ENCODE measurements at regions not wholly inside any gene's neighbourhood (a gene's known extent, or its start where the extent isn't known, plus 50 kb on each side); places are given as distances from the start of the nearest gene placed in this dataset.

DNA sequence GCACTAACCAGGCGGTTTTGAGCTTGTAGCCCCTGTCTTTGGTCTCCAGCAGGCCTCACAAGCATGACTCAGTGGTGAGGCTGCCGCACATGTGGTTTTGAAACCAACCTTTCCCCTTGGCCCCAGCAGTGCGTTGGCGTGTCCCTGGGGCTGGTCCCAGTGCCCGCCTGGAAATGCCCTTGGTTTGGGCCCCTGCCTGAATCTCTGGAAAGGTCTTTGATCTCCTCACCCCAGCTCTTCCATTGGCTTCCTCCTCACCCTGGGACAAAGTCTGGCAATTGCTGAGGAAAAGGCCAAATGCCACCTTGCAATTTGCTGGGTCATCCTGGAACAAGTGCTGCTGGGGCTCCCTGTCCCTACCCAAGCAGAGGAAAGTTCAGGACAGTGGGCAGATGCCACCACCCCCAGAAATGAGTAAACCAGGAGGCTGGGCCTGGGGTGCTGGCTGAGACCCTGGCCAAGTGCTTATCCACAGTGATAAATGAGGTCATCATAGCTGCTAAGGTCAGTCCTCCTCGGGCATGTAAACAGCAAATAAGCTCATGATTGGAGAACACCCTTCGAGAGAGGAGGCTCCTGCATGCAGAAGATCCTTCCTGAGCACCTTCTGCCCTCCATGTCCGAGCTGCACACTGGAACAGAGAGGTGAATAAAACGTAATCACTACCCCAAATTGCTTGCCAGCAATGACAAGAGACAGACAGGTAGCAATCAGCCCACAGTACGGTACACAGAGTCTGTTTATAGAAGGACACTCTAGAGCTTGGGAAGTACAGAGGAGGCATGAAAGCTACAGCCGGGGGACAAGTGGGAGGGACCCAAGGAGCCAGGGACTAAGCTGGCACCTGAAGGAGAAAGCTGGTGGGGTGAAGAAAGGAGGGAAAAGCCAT lies 98.9 kb upstream of the CPEB4 start:
- TF ChIP-seq CTCF (IDR thresholded peaks at IDR 0.05; ENCODE audit: insufficient read depth, low read depth, low read length, missing control alignments), result no peak
- peak; percentile 80 for DNase-seq (ENCODE audit: low read depth)
- no peak overlapping the region for H3K4me3 ChIP-seq (ENCODE audit: low read length)

DNA sequence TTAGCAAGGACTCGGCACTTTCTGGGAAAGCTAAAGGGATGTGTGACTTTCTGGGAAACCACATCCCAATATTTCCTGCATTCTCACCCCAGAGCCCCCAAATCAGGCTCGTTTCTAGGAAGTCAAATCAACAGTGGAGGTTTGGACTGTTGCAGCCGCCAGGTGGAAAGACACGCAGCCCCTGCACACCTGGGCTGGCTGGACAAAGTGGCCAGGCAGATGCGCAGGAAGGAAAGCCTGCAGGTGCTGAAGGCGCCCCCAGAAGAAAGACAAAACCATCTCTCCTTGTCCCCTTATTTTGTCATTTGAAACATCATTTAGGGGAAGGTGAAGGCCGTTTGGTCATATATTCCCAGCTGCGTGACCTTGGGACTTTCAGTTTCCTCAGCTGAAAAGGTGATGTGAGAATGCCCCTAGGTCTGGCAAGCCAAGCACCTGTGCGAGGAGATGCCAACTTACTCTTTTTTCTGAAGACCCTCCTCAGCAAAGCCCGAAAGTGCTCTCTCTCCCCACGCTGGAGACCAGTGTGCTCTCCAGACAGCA lies 97.9 kb upstream of the CPEB4 start:
- no peak for TF ChIP-seq CTCF (IDR thresholded peaks at IDR 0.05; ENCODE audit: insufficient read depth, low read depth, low read length, missing control alignments)
- H3K4me3 ChIP-seq (ENCODE audit: low read length), result no peak overlapping the region
- no peak for DNase-seq (ENCODE audit: low read depth)

DNA sequence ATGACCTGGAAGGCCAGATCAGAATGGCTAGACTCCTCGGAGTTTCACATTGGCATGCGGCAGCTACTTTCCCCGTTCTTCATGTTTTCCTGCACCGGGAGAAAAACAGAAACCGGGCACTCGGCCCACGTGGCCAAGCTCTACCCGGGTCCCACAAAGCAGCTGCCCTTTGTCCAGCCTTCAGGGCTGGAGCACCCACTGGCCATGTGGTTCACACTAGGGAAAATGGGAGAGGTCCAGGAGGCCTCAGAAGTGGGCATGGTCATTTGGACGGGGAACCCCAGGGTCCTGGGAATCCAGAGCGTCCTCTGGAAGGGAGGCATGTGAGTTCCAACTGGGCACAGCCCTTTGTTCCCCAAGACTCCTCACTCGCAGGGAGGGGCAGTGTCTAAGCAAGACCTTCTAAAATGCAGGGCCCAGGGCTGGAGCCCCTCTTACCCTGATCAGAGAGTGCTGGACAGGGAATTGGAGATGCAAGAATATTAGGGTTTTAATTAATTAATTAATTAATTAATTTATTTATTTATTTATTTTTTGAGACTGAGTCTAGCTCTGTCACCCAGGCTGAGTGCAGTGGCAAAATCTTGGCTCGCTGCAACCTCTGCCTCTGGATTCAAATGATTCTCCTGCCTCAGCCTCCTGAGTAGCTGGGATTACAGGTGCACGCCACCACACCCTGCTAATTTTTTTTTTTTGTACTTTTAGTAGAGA lies 97.2 kb upstream of the CPEB4 start:
- no peak for TF ChIP-seq CTCF (IDR thresholded peaks at IDR 0.05; ENCODE audit: insufficient read depth, low read depth, low read length, missing control alignments)
- no peak for DNase-seq (ENCODE audit: low read depth)

DNA sequence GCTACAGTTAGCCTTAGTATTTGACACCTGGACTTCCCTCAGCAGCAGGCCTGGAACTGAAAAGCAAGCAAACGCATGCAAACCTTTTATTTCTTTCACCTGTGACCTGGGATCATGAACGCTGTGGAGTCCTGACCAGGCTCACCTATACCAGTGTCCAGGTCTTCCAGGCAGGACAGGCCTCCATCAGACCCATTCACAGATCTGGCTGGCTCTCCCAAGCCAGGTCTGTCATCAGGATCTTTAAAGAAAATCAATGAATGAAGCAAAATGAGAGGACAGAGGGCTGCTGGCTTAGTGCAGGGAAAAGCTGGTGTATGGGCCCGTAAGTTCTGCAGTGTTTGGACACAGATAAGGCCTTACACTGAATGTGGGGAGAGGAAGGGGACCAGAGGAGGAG lies 96.3 kb upstream of the CPEB4 start:
- no peak for TF ChIP-seq CTCF (IDR thresholded peaks at IDR 0.05; ENCODE audit: insufficient read depth, low read depth, low read length, missing control alignments)
- DNase-seq (ENCODE audit: low read depth), result no peak
- no peak overlapping the region for H3K4me3 ChIP-seq (ENCODE audit: low read length)

More for the DNA sequence above, 97.2 kb upstream of the CPEB4 start:
- no peak overlapping the region for H3K4me3 ChIP-seq (ENCODE audit: low read length)

- DNase-seq (ENCODE audit: low read depth), result peak; percentile 23
- no peak for TF ChIP-seq CTCF (IDR thresholded peaks at IDR 0.05; ENCODE audit: insufficient read depth, low read depth, low read length, missing control alignments)
Measured at GRCh38 chr5:173792781-173793547, 95.2 kb upstream of the CPEB4 start.

DNA sequence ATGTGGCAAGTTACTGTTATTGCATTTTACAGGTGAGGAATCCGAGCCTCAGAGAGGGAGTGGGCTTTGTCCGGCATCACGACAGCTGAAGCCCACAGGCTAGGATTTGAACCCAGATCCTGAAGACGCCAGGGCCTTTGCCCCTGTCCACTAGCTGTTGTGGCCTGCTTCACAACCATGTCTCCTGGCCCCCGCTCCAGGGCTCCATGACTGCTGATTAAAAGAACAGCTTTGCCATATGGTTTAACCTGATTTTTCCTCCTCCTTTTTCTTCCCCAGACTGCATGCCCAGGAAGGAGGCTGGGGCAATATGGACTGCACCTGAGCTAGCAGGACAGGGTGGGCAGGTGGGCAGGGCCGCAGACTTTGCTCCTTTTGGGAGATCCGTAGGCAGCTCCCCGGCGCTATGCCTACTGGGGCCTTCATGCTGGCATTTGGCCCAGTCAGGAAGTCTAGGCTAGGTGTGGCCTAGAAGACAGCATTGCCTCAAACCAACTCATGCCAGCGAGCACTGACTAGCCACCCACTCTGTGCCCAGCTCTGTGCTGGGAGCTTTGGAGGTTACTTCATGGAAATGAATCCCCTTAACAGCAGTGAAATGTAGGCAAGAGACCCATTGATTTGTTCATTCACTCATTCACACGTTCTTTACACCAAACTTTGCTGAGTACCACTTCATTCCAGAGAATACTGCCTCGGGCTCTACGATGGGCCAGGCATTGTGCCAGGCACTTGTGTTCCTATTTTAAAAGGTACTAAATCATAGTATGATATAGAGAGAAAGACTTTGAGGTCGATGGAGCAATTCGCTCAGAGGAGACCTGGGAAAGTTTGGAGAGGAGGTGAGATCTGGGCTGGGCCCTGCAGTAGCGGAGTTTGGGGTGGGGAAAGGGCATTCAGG lies 94.3 kb upstream of the CPEB4 start:
- DNase-seq (ENCODE audit: low read depth), result peak; percentile 52
- no peak overlapping the region for H3K4me3 ChIP-seq (ENCODE audit: low read length)
- TF ChIP-seq CTCF (IDR thresholded peaks at IDR 0.05; ENCODE audit: insufficient read depth, low read depth, low read length, missing control alignments), result no peak

More at GRCh38 chr5:173792781-173793547, 95.2 kb upstream of the CPEB4 start:
- no peak overlapping the region for H3K4me3 ChIP-seq (ENCODE audit: low read length)

Data from epithelial cell of esophagus (primary cell).